C1 segment of cervical spinal cord (tissue), 14 donors: ENCODE measurements at regions not wholly inside any gene's neighbourhood (a gene's known extent, or its start where the extent isn't known, plus 50 kb on each side); places are given as distances from the start of the nearest gene placed in this dataset.

Source experiments
- DNase-seq, 14 donors: peaks; one replicate each; lab custom pipeline; 2025; lab: John Stamatoyannopoulos, UW

DNA sequence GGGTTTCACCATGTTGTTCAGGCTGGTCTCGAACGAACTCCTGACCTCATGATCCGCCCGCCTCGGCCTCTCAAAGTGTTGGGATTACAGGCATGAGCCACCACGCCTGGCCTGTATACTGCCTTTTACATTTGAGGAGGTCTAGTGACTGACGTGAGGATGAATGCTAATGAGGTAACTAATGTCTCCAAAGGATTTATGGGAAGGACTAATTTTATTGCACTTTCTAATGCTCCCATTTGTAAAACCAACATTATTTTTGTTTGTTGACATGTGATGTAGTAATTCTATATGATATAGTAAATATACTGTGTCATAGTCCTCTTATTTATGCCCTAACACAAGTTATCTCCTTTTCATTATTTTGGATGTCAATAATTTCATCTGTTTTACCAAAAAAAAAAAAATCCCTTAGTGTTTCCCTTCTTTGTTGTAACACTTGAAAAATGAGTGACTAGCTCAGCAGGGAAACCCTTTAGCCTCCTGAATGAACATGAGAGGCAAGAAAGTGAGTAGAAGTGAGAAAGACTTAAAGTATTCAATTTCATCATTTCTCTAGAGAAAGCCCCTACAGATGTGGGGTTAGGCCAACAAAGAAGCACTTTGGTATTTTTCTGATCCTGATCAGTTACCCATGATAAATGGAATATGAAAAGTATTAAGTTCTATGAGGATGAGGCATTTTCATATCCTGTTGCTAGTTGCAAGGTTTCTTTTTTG lies 596.9 kb upstream of the PCDH15 start:
- DNase-seq, result no peak

DNA sequence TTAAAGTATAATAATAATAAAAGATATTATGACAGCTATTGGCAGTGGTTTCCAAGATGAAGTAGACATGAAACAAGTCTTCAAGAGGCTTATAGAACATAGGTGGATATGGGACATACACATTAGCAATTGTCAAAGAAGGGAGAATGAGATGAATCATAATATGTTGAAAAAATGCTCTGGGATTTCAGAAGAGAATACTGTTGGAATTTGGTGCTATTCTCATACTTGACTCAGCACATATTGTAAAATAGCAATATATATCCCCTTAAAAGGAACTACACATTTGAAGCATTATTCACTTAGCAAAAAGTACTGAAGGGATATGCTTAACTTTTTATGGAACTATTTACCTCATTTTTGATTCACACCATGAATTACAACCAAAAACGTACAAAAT lies 577.2 kb upstream of the PCDH15 start:
- no peak for DNase-seq

DNA sequence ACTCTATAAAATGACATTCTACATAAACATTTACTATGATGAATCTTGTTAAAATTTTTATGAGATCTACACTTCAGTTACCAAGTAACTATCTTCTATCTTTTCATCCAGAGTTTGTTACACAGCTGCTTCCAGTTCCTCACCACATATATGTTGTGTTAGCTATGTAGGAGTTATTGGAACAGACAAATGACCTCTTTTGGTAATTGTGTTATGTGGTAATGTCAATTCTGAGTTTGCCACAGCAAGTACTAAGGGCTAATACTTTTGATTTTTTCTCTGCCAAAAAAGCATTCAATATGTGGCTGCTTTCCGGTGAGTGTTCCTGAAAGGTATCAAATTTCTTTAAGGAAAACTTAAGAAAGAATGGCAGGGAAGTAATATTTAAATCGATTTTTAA lies 573.9 kb upstream of the PCDH15 start:
- no peak for DNase-seq

DNA sequence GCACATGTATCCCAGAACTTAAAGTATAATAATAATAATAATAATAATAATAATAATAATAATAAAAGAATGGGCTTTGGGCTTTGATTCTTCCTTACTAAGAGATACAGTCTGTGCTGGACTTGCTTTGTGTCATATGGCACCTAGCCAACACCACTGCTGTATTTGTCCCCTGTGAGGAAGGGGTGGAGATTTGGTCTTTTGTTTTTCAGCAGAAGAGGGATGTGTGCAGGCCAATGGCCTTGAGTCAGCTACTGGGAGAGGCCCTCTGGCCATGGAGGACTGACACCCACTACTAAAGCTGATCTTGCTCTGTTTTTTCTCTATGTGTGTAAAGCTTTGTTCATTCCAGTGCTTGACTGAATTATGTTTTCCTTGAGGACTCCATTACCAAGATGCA lies 573.0 kb upstream of the PCDH15 start:
- DNase-seq, result no peak

DNA sequence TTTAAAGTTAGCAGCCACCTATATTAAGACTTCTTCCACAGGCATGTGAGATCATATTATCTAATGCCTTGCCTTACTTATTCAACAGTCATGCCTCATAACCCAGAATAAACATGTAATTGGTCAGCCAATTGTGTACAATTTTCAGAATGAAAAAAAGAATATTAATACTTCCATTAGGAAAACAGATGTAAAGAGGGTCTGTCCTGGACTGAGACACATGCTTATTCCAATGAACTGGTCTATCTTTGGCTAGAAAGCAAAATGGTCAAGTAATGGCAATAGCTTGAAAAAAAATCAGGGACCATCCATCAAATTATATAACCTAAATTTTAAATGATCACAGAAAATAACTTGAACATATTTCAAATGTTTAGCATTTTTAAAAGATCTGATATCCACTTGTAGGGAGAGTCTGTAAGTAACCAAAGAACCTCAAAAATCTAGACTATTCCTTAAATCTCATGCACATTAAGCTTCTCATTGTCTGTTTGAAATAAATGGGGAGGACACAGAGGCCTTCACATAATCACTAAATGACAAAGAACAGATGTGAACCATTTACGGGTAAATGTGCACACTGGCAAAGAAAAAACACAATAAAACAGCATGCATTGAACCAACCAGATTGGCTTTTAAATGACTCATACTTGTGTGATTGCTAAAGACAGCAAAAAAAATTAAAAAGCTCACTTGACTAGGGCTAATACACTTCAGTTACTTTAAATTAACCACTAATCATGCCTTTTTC lies 568.8 kb upstream of the PCDH15 start:
- no peak for DNase-seq

DNA sequence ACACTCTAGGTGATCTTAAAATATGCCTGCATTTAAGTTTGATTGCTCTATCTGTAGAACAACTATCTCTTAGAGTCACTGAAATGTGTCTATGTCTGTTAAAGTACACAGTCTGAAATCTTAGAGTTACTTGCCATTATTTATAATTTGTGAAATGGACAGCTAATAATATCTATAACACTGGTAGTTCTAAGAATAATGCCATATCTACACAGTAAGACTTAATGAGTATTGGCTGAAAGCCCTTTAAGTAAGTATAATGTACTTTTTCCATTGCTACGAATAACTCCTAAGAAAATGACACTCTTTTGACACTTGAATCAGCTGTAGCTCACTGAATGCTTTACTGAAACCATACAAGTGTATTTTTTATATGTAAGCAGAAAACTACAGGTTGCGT lies 567.4 kb upstream of the PCDH15 start:
- DNase-seq, result no peak

DNA sequence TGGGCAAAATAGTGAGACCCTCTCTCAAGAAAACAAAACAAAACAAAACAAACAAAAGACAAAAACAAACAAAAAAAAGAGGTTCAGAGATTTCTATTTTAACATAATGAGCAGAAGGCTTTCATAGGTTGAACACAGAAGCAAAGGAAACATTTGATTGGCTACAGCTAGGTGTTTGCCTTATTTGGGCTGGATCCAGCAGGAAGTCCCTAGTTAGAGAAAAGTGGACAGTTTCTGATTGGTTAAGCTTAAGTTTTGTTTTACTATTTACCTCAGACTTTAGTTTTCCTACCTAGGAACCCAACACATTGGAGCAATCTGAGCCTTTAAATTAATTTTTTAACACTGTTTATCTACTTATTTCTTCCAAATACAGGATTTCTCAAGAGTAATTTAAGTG lies 566.5 kb upstream of the PCDH15 start:
- DNase-seq, result no peak

DNA sequence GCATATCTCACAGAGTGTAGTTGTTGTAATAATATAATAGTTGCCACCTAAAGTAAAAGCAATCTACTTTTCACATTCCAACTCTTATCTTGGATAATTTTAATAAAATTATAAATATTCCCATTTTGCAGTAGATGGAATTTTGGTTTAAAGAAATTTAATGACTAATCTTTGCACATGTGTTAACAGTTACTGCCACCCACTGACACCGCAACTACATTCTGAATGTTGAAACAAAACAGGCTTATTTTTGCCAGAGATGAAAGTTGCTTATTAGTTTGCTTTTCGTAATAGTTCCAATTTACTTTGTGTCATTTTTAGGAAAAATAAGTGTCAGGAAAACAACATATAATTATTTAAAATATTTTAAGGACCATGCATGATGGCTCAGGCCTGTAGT lies 557.5 kb upstream of the PCDH15 start:
- DNase-seq, result no peak

DNA sequence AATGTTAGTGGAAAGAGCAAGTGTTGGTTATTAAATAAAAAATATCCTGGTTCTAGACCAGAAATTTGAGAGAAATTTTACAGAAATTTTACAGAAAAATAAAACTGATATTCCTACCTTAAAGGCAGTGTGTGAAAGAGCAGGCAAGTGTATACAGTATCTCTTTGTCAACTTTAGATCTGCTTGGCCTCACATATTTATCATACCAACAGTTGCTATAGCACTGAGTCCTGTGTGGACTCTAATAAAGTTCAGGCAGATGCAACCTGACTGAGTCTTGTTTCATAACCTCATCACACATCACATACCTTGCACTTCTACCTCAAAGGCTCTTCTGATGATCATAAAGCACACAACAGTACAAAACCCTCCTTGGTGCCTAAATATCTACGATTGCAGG lies 552.4 kb upstream of the PCDH15 start:
- DNase-seq, result no peak

DNA sequence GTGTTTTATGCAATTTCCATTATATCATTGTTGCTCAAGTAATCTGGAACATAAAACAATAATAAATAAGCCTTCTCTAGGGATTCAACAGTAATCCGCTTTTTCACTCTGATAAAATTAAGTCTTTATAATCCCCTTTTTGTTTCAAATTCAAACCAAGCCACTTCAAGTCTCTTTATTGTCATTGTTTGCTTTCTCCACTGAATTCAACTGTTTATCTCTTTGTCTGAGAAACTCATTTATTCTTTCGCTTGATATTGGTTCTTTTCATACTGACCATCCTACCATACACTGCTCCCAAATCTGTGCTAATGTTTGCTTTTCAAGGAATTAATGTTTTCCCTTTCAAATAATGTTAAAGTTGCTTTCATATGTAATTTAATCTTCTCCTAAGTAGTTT lies 550.4 kb upstream of the PCDH15 start:
- no peak for DNase-seq

DNA sequence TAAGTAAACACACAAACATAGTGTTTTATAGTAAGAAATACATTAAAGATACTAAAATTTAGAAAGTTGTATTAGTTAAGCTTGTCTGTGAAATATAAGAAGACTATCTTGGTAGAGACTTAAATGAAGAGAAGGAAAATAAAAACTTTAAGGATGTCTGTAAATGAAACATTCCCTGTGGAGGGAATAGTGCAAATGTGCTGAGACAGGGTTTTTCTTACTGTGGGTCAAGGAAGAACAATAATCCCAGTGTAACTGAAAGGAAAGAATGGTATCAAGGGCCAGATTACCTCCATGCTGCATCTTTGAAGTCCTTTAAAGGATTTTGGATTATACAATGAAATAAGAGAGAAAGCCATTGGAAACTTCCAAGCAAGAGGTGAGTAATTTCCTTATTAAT lies 547.5 kb upstream of the PCDH15 start:
- DNase-seq, result no peak

DNA sequence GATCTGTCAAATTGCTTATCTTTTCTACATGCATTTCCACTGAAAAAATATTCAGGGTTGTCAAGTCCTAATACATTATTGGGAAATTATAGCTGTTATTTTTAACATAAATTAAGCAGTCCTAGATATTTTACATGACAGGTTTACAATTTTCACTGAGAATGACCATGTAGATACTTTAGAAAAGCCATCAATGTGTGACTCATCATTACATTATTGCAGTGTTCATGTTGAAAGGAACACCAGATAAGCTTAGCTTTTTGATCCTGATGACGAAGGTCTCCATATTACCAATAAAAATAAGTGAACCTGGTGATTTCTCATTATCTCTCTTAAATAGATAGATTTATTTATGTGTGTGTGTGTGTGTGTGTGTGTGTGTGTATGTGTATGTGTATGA lies 529.5 kb upstream of the PCDH15 start:
- DNase-seq, result no peak

DNA sequence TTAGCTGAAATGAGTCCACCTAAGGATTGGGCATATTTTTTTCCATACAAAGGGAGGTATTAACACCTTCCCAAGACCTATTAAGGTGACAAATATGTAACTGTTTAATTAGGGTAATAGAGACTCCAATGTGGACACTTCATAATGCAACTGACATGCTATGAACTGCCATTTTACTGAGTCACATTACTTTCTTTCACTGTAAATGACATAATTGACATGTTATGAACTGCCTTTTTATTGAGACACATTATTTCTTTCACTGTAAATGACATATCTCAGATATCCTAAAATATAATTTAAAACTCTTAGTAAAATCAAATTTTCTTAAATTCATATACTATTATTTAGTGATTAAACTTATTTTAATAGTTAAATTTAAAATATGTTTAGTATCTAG lies 528.8 kb upstream of the PCDH15 start:
- DNase-seq, result no peak

DNA sequence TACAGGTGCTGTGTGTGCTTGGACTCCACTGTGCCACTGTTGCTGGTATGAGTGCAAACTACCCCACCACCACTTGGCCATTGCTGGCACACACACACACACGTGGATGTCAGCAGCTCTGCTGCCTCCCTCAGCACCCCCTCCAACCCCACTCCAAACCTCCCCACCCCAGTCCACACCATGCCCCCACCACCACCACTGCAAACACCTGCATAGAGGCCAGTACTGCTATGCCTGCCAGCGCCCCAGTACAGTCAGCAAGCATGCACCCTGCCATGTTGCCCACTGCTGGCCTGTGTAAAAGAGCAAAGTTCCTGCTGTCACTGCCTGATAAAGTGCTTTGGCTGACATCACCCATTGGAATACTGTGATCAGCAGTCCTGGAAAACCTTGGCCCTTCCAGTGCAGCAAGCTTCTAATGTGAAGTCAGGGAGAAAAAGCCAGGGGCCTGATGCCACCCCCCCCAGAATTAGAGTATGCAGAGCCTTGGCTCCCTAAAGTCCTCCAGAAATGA lies 519.2 kb upstream of the PCDH15 start:
- DNase-seq, result no peak

DNA sequence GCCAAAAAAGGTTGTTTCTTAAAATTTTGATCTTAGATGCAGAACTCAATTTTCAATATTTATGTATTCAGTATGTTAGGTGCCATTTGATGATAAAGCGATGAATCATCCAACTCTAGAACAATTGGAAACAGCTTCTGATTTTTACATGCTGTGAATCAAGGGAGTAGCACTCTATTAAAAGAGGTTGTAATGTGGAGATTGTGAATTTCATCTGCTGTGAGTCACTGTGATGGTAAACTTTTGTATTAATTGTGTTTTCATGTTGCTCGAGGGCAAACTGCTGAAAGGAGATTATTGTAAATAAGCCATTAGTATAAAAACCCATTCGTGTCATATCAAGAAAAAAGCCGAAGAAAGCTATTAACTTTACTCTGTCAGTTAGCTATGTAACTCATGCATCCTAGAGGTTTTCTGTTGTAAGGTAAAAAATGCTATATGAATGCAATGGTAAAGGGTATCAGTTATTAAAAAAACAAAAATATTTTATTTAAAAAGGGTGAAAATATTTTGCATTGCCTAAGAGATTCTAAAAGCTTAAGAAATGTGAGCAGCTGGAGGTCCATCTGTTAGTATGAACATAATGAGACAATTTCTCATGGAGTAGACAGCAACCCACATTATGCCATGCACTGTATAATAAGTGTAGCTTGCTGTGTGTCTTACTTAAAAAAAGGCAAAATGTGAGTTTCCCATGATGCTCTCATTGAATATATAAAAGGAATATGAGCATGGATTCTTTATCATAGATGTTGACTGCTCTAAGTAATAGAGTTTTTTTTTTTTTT lies 511.0 kb upstream of the PCDH15 start:
- no peak for DNase-seq

DNA sequence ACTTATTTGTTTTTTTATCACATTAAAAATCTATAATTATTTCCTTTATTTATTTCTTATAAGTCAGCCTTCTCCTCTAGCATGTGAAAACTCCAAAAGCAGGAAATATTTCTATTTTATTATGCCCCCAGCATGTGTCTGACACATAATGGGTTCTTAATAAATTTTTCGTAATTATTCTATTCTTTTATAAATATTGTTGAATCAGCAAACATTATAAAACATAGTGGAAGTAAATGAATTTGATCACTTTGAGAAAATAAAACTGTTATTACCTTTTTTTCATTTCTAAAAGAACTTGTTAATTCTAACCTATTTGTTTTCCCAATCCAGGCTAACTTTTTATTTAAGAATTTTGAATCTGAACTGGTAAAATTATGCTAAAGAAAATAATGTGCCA lies 509.1 kb upstream of the PCDH15 start:
- no peak for DNase-seq

DNA sequence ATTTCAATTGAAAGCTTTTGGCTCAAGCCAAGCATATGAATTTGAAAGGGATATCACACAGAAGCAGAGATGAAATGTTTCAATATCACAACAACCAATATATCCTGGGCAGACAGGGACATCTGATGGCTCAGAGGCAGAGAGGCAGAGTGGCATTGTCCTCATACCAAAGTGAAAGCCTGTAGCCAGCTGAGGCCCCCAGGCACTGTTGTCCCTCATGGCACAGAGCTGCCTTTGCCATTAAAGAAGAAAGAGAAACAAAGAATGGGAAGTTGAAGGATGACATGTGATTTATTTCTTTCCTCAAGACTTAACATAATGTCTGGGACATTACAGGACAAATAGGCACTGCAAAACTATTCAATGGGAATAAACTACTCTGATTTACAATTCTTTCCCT lies 504.3 kb upstream of the PCDH15 start:
- DNase-seq, result no peak

DNA sequence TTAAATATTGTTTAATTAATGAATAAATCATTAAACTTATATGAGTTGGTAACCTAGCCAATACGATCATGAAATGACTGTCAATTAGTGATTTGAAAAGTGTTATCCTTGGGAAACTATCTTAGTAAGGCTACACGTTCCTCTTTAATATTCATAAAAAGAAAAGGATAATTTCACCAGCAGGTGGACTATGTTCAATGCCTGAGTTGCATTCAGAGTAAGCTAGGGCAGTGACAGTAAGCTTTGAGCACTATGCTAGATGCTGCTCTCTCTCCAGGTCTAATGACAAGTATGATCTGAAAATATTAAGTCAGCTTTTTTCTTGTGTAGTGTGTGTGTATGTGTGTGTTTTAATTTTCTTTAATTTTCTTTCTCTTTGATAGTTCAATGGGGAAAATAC lies 486.3 kb upstream of the PCDH15 start:
- DNase-seq, result no peak

DNA sequence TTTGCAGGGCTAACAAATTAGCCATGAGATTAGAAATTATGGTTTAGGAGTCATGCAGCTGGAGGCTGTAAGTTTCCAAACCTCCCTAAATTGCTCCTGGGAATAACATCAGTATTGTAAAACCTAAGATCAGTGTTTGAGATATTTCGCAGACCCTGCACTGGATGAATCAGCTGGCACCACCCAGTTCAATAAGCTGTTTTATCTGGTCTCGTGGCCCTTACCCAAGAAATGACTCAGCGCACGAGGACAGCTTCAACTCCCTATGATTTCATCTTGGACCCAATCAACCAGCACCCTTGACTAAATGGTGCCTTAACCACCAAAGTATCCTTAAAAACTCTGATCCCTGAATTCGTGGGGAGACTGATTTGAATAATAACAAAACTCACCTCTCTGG lies 482.0 kb upstream of the PCDH15 start:
- no peak for DNase-seq

DNA sequence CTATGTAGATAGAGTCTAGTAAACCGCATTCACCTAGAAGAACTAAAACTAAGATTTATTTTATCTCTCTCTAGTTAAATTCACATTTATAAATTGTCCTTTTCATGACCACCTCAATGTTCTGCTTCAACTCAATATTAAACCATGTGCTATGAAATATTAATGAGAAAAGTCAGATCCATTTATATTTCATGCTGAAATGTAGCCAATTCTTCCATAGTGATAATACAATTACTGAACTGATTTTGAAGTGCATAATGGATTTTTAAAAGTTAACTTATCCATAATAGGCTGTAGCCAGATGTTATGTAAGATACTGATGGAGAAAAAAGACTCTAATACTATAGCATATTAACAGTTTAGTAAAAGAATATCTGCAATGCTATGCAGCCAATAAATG lies 479.7 kb upstream of the PCDH15 start:
- DNase-seq, result no peak

DNA sequence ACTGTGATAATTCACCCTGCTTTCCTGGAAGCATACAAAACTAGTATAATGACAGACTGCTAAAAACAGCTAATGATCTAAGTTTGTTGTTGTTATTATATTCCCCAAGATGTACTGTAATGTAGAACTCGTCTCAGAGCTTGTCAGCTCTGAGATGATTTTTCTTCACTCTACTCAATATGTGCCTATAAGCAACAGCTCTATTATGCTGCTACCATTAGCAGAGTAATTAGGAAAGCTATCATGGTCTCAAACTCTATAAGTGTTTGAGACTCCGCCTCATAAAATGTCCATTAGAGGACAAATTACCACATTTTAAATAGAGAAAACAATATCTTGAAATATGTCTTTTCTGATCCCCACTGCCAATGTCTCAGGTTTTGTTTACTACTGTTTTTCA lies 476.5 kb upstream of the PCDH15 start:
- no peak for DNase-seq

DNA sequence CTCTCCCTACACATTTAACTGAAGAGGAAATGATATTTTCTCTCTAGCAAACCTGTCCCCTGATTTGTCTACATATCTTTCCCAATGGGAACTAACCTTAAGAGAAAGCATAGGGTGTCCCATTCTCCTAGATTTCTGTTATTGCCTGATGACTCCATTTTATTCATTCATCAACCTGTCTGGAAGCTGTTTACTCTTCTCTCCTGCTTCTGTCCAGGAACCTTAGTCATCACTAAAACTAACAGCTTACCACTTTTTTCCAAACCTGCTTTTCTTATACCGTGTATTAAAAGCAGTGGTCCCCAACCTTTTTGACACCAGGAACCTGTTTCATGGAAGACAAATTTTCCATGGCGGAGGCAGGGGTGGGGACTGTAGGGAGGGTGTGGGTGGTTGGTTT lies 473.3 kb upstream of the PCDH15 start:
- DNase-seq, result no peak

DNA sequence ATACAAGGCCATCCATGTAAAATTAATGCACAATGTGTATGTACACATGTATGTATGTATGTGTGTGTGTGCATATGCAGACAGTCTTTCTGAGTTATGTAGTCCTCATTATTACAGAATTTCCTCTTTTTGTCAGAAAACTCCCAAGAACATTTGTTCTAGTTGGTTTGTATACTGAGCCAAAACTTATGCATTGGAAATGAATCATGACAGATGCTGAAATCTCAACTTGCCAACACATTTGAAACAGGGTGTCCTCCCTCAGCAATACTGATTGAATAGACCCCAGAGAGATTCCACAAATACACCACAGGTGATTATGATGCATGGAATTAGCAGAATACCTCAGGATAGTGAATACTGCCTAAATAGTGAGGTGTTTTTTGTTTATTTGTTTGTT lies 472.9 kb upstream of the PCDH15 start:
- no peak for DNase-seq
